Activated CD8-positive, alpha-beta T cell treated with anti-CD3 and anti-CD28 coated beads, Interleukin-2, amount 10 ng/mL, durations not matched to agents 7 days and 5 days (primary cell): ENCODE measurements at regions not wholly inside any gene's neighbourhood (a gene's known extent, or its start where the extent isn't known, plus 50 kb on each side); places are given as distances from the start of the nearest gene placed in this dataset.

Experiments
- ATAC-seq: fragments of 150-1000 bp; cut with Tn5 transposase; one replicate; pipeline ENCODE4 v1.10.0; 2021; ENCODE audit warnings: moderate library complexity
- CTCF ChIA-PET: fragments of 350-600 bp; sonication (Branson Sonifier 250); formaldehyde crosslinking; loops from one replicate; lab custom pipeline; 2021; ENCODE audit warnings: antibody characterized with exemption; lab: Charles Lee
- POLR2A ChIA-PET: fragments of 350-600 bp; sonication (Branson Sonifier 250); formaldehyde crosslinking; loops from one replicate; lab custom pipeline; 2021; ENCODE audit warnings: antibody characterized with exemption; lab: Charles Lee
- DNase-seq: peaks from one replicate; pipeline ENCODE4 v3.0.0-alpha.2; 2020
- H3K27ac Mint-ChIP-seq: one replicate; pipeline ENCODE4 v1.8.0; 2021; ENCODE audit warnings: mild to moderate bottlenecking, mixed read lengths
- H3K27me3 Mint-ChIP-seq: one replicate; pipeline ENCODE4 v1.8.0; 2021; ENCODE audit warnings: low read depth, mixed read lengths
- H3K36me3 Mint-ChIP-seq: one replicate; pipeline ENCODE4 v1.8.0; 2021; ENCODE audit warnings: low read depth, mixed read lengths
- H3K4me1 Mint-ChIP-seq: one replicate; pipeline ENCODE4 v1.8.0; 2021; ENCODE audit warnings: low read depth, mixed read lengths
- H3K4me3 Mint-ChIP-seq: one replicate; pipeline ENCODE4 v1.8.0; 2021; ENCODE audit warnings: mild to moderate bottlenecking, mixed read lengths
- H3K9me3 Mint-ChIP-seq: one replicate; pipeline ENCODE4 v1.8.0; 2022; ENCODE audit warnings: mixed read lengths; ENCODE audit not compliant: insufficient read depth

DNA sequence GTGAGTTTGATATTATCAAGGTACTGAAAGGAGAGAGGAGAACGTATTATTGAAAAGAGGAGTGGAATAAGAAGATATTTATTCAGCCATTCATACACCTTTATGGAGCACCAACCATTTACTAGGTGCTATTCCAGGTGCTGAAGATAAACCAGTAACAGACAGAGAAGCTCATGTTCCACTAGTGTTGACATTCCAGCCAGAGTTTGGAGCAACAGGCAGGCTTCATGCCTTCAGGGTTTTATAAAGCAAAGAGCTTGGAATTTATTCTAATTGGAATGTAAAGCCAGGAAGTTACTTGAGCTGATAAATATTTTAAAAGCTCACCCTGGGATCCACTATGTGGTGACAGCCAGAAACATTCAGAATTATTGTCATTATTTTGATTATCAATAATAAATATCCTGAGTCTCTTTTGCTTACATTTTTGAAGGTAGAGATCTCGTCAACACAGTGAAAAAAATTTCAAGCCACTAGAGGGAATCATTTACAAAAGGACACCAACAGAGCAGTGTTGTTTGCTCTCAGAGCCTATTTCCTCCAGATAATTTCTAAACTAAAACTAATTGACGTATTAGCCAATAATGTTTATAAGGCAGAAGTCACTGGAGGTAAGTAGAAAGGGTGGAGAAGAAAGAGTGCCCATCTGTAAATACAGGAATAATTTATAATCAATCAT lies 172.0 kb downstream of the KCNA4 start:
- DNase-seq (no peak), ATAC-seq (no peak)
- Mint-ChIP-seq H3K4me1 (no peaks in the 10 kb centered on the region), H3K4me3 (no peak overlapping the region), H3K9me3 (peaks cover 10% of the 10 kb centered on the region), H3K27ac (no peak overlapping the region), H3K36me3 (no peaks in the 10 kb centered on the region), H3K27me3 (no peaks in the 10 kb centered on the region)
- CTCF ChIA-PET: no interaction called here
- POLR2A ChIA-PET: no interaction called here

DNA sequence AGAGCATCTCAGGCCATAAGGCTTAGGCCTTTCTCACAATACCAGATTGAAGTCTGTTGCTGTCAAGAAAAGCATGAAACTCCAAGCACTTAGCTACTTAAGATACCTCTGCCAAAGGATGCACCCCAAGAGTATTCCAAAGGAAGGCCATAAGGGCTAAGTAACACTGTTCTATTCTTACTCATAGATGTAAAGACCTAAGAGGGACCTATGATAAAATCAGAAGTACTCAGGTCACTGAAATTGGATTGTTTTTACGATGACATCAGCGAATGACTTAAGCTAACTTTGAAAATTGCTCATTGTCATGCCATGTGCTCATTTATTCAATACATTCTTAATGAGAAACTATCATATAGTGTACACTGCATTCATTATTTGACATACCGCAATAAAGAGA lies 172.8 kb downstream of the KCNA4 start:
- no peak for DNase-seq
- no peaks in the 10 kb centered on the region for H3K36me3 Mint-ChIP-seq
- POLR2A ChIA-PET: no interaction called here
- H3K9me3 Mint-ChIP-seq: peaks cover 6% of the 10 kb centered on the region
- no peaks in the 10 kb centered on the region for H3K27me3 Mint-ChIP-seq
- CTCF ChIA-PET: no interaction called here
- no peak for ATAC-seq
- no peak overlapping the region for H3K27ac Mint-ChIP-seq
- no peaks in the 10 kb centered on the region for H3K4me1 Mint-ChIP-seq
- H3K4me3 Mint-ChIP-seq: no peak overlapping the region

GRCh38 chr11:29842061-29842460 lies 174.8 kb downstream of the KCNA4 start:
- ChIA-PET POLR2A (no interaction called here), CTCF (interaction anchor here (0.7 kb wide), 1 partner anchor 983 kb away, joined by 3 read pairs; no protein-coding TSS in a partner anchor)
- H3K4me3 Mint-ChIP-seq: no peak overlapping the region
- no peak overlapping the region for H3K27ac Mint-ChIP-seq
- no peaks in the 10 kb centered on the region for H3K27me3 Mint-ChIP-seq
- DNase-seq (no peak), ATAC-seq (no peak)
- H3K4me1 Mint-ChIP-seq: no peaks in the 10 kb centered on the region
- H3K36me3 Mint-ChIP-seq: no peaks in the 10 kb centered on the region
- H3K9me3 Mint-ChIP-seq: peaks cover 3% of the 10 kb centered on the region

GRCh38 chr11:29826878-29827277 lies 190.0 kb downstream of the KCNA4 start:
- Mint-ChIP-seq H3K9me3 (peaks cover 7% of the 10 kb centered on the region), H3K36me3 (no peaks in the 10 kb centered on the region), H3K4me3 (no peak overlapping the region), H3K27ac (no peak overlapping the region), H3K4me1 (no peaks in the 10 kb centered on the region), H3K27me3 (no peaks in the 10 kb centered on the region)
- ChIA-PET POLR2A (no interaction called here), CTCF (no interaction called here)
- DNase-seq (no peak), ATAC-seq (no peak)

- no peaks in the 10 kb centered on the region for H3K4me1 Mint-ChIP-seq
- H3K27ac Mint-ChIP-seq: no peak overlapping the region
- ChIA-PET CTCF (no interaction called here), POLR2A (no interaction called here)
- no peaks in the 10 kb centered on the region for H3K27me3 Mint-ChIP-seq
- DNase-seq: no peak
- H3K9me3 Mint-ChIP-seq: peaks cover 12% of the 10 kb centered on the region
- no peak for ATAC-seq
- no peak overlapping the region for H3K4me3 Mint-ChIP-seq
- H3K36me3 Mint-ChIP-seq: no peaks in the 10 kb centered on the region
These were observed 200.5 kb downstream of the KCNA4 start for GRCh38 chr11:29816359-29816758.

GRCh38 chr11:29809121-29809520 lies 207.7 kb downstream of the KCNA4 start:
- peaks cover under 1% of the 10 kb centered on the region for H3K9me3 Mint-ChIP-seq
- ChIA-PET POLR2A (no interaction called here), CTCF (no interaction called here)
- DNase-seq (no peak), ATAC-seq (no peak)
- H3K27ac Mint-ChIP-seq: no peak overlapping the region
- H3K27me3 Mint-ChIP-seq: no peaks in the 10 kb centered on the region
- no peak overlapping the region for H3K4me3 Mint-ChIP-seq
- no peaks in the 10 kb centered on the region for H3K4me1 Mint-ChIP-seq
- no peaks in the 10 kb centered on the region for H3K36me3 Mint-ChIP-seq

- no peaks in the 10 kb centered on the region for H3K27me3 Mint-ChIP-seq
- POLR2A ChIA-PET: no interaction called here
- H3K4me1 Mint-ChIP-seq: no peaks in the 10 kb centered on the region
- H3K36me3 Mint-ChIP-seq: no peaks in the 10 kb centered on the region
- DNase-seq: no peak
- no peak overlapping the region for H3K4me3 Mint-ChIP-seq
- H3K9me3 Mint-ChIP-seq: no peaks in the 10 kb centered on the region
- CTCF ChIA-PET: no interaction called here
- no peak overlapping the region for H3K27ac Mint-ChIP-seq
- ATAC-seq: no peak
These were observed 214.3 kb downstream of the KCNA4 start for GRCh38 chr11:29802522-29802921.

DNA sequence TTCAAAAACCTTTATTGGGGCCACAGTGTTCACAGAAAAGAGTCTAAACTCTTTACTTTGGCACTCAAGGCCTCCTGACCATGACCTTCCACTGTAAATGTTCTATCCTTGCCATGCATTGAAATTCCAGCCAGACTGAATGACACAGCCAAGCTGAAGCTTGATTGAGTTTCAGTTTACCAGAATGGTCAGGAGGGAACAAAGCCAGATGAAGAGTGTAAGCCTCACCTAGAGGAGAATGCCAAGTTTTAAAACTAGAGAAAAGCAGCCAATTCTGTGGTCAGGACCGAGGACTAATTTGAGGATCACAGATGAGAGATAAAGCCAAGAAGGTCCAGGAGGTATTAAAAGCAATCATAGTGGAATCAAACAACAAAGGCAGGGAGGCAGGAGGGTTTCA lies 215.3 kb downstream of the KCNA4 start:
- no peak overlapping the region for H3K4me3 Mint-ChIP-seq
- no peaks in the 10 kb centered on the region for H3K9me3 Mint-ChIP-seq
- ATAC-seq: no peak
- H3K27me3 Mint-ChIP-seq: no peaks in the 10 kb centered on the region
- no peaks in the 10 kb centered on the region for H3K36me3 Mint-ChIP-seq
- no peaks in the 10 kb centered on the region for H3K4me1 Mint-ChIP-seq
- no peak for DNase-seq
- ChIA-PET POLR2A (no interaction called here), CTCF (no interaction called here)
- H3K27ac Mint-ChIP-seq: no peak overlapping the region

- Mint-ChIP-seq H3K27me3 (no peaks in the 10 kb centered on the region), H3K4me1 (no peaks in the 10 kb centered on the region), H3K27ac (no peak overlapping the region), H3K9me3 (peaks cover 7% of the 10 kb centered on the region), H3K4me3 (no peak overlapping the region), H3K36me3 (no peaks in the 10 kb centered on the region)
- ChIA-PET POLR2A (no interaction called here), CTCF (no interaction called here)
- DNase-seq: no peak
- ATAC-seq: no peak
These were observed 230.7 kb downstream of the KCNA4 start for GRCh38 chr11:29786092-29786491.

DNA sequence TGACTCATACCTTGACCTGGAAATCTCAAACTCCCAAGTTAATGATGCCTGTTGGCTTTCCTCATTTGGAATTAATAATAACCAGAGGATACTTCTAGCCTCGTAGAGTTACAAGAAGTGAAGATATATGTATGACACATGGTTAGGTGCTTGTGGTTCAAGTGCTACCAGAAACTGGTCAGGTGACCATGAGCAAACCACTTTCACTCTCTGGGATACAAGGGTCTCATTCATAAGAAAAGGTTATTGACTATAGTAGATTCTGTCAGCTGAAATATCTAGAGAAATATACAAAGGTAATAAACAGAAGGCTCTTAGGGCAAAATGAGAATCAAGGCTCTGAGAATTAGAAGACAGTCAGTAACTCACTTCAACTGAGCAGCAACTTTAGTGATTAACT lies 233.3 kb downstream of the KCNA4 start:
- Mint-ChIP-seq H3K36me3 (no peaks in the 10 kb centered on the region), H3K9me3 (peaks cover 7% of the 10 kb centered on the region), H3K27me3 (no peaks in the 10 kb centered on the region), H3K27ac (no peak overlapping the region), H3K4me3 (no peak overlapping the region), H3K4me1 (no peaks in the 10 kb centered on the region)
- POLR2A ChIA-PET: no interaction called here
- DNase-seq: no peak
- CTCF ChIA-PET: no interaction called here
- ATAC-seq: no peak

GRCh38 chr11:29782447-29782846 lies 234.4 kb downstream of the KCNA4 start:
- H3K27me3 Mint-ChIP-seq: no peaks in the 10 kb centered on the region
- H3K9me3 Mint-ChIP-seq: peaks cover 11% of the 10 kb centered on the region
- H3K36me3 Mint-ChIP-seq: no peaks in the 10 kb centered on the region
- no peak overlapping the region for H3K27ac Mint-ChIP-seq
- no peak overlapping the region for H3K4me3 Mint-ChIP-seq
- POLR2A ChIA-PET: no interaction called here
- no peak for ATAC-seq
- CTCF ChIA-PET: no interaction called here
- DNase-seq: no peak
- H3K4me1 Mint-ChIP-seq: no peaks in the 10 kb centered on the region

- Mint-ChIP-seq H3K4me3 (no peak overlapping the region), H3K4me1 (no peaks in the 10 kb centered on the region), H3K36me3 (no peaks in the 10 kb centered on the region), H3K9me3 (peaks cover 11% of the 10 kb centered on the region), H3K27ac (no peak overlapping the region), H3K27me3 (no peaks in the 10 kb centered on the region)
- ATAC-seq (no peak), DNase-seq (no peak)
- ChIA-PET POLR2A (no interaction called here), CTCF (no interaction called here)
These were observed 235.6 kb downstream of the KCNA4 start for GRCh38 chr11:29781268-29781667.

GRCh38 chr11:29780756-29781155 lies 236.1 kb downstream of the KCNA4 start:
- DNase-seq (no peak), ATAC-seq (no peak)
- Mint-ChIP-seq H3K27ac (no peak overlapping the region), H3K4me1 (no peaks in the 10 kb centered on the region), H3K9me3 (peaks cover 11% of the 10 kb centered on the region), H3K27me3 (no peaks in the 10 kb centered on the region), H3K36me3 (no peaks in the 10 kb centered on the region), H3K4me3 (no peak overlapping the region)
- ChIA-PET POLR2A (no interaction called here), CTCF (no interaction called here)
